Glomerular visceral epithelial cell (primary cell): ENCODE measurements at regions not wholly inside any gene's neighbourhood (a gene's known extent, or its start where the extent isn't known, plus 50 kb on each side); places are given as distances from the start of the nearest gene placed in this dataset.
"Not testable (repeated sequence)": the region's sequence is repeated elsewhere in the genome, so short reads cannot be mapped to it uniquely, and the experiment has no call there.

Source experiments
- DNase-seq: peaks from one replicate; pipeline ENCODE4 v3.0.0-alpha.2; 2016; ENCODE audit errors: extremely low spot score

- DNase-seq: not testable (repeated sequence)
Observed at GRCh38 chr4:86413426-86413825, 53.6 kb upstream of the MAPK10 start.

- DNase-seq: no peak
Observed at GRCh38 chr4:86414686-86415085, 54.8 kb upstream of the MAPK10 start.

GRCh38 chr4:86416081-86416480 lies 56.2 kb upstream of the MAPK10 start:
- DNase-seq: no peak

- DNase-seq: no peak
Observed at GRCh38 chr4:86421461-86421860, 61.6 kb upstream of the MAPK10 start.

- no peak for DNase-seq
Observed at GRCh38 chr4:86431543-86432116, 71.8 kb upstream of the MAPK10 start.

- no peak for DNase-seq
Observed at GRCh38 chr4:86432559-86433134, 72.8 kb upstream of the MAPK10 start.

- DNase-seq: no peak
Observed at GRCh38 chr4:86439293-86439692, 79.4 kb upstream of the MAPK10 start.

- DNase-seq: peak; percentile 81
Observed at GRCh38 chr4:86441175-86441936, 81.5 kb upstream of the MAPK10 start.

- no peak for DNase-seq
Observed at GRCh38 chr4:86442881-86443280, 83.0 kb upstream of the MAPK10 start.

- no peak for DNase-seq
Observed at GRCh38 chr4:86443495-86443894, 83.6 kb upstream of the MAPK10 start.

GRCh38 chr4:86446996-86447395 lies 87.1 kb upstream of the MAPK10 start:
- no peak for DNase-seq

- no peak for DNase-seq
Observed at GRCh38 chr4:86448871-86449270, 89.0 kb upstream of the MAPK10 start.

GRCh38 chr4:86449746-86450588 lies 90.1 kb upstream of the MAPK10 start:
- no peak for DNase-seq

GRCh38 chr4:86450861-86451260 lies 91.0 kb upstream of the MAPK10 start:
- no peak for DNase-seq

GRCh38 chr4:86451560-86452330 lies 91.9 kb upstream of the MAPK10 start:
- no peak for DNase-seq

- DNase-seq: no peak
Observed at GRCh38 chr4:86452422-86452891, 92.6 kb upstream of the MAPK10 start.

GRCh38 chr4:86452924-86453531 lies 93.2 kb upstream of the MAPK10 start:
- DNase-seq: no peak

- DNase-seq: not testable (repeated sequence)
Observed at GRCh38 chr4:86453611-86454072, 93.8 kb upstream of the MAPK10 start.

- DNase-seq: no peak
Observed at GRCh38 chr4:86461849-86462248, 102.0 kb upstream of the MAPK10 start.

- DNase-seq: no peak
Observed at GRCh38 chr4:86472377-86473019, 112.6 kb upstream of the MAPK10 start.
